Mesothelial cell of epicardium (in vitro differentiated cells): ENCODE measurements at regions not wholly inside any gene's neighbourhood (a gene's known extent, or its start where the extent isn't known, plus 50 kb on each side); places are given as distances from the start of the nearest gene placed in this dataset.

Experiments
- DNase-seq, 2 experiments: peaks; one replicate each; pipeline ENCODE4 v3.0.0; 2021; ENCODE audit warnings: low spot score in 2 of 2; ENCODE audit not compliant: unreplicated experiment in 2 of 2
- H3K27ac Mint-ChIP-seq: 2 replicates; pipeline ENCODE4 v1.8.0; 2021; ENCODE audit warnings: mixed read lengths
- H3K27me3 Mint-ChIP-seq: 2 replicates; pipeline ENCODE4 v1.8.0; 2021; ENCODE audit warnings: low read depth, mixed read lengths
- H3K36me3 Mint-ChIP-seq: 2 replicates; pipeline ENCODE4 v1.8.0; 2021; ENCODE audit warnings: mixed read lengths
- H3K4me1 Mint-ChIP-seq: 2 replicates; pipeline ENCODE4 v1.8.0; 2021; ENCODE audit warnings: mixed read lengths
- H3K4me3 Mint-ChIP-seq: 2 replicates; pipeline ENCODE4 v1.8.0; 2021; ENCODE audit warnings: mild to moderate bottlenecking, moderate library complexity, mixed read lengths
- H3K9me3 Mint-ChIP-seq: 2 replicates; pipeline ENCODE4 v1.8.0; 2021; ENCODE audit warnings: mixed read lengths
- TF ChIP-seq, protein P1 (sequence below): fragments of 200-600 bp; sonication (generic); IDR thresholded peaks from one replicate; pipeline ENCODE4 v1.5.0; 2021; ENCODE audit warnings: antibody characterized with exemption; ENCODE audit not compliant: unreplicated experiment

DNA sequence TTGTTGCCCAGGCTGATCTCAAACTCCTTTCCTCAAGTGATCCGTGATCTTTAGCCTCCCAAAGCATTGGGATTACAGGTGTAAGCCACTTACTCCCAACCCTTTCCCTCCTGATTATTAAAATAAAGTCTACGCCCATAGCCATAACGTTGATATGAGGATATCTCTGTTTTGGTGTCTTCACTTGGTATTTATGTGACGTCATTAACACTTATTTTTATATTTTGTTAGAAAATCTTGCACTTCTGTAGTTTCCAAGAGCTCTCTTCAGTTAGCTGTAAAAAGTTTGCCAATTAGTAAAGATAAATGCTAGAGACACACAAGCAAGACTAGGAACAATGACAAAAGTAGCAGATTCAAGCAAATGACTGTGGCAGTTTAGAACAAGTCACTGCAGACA, 115.6 kb upstream of the HSF2 start:
- DNase-seq: no peak
- Mint-ChIP-seq H3K9me3 (no peaks in the 10 kb centered on the region), H3K4me1 (peaks cover 5% of the 10 kb centered on the region), H3K27me3 (peaks cover 1% of the 10 kb centered on the region), H3K36me3 (no peaks in the 10 kb centered on the region), H3K4me3 (no peak overlapping the region), H3K27ac (no peak overlapping the region)
- TF ChIP-seq, protein P1, sequence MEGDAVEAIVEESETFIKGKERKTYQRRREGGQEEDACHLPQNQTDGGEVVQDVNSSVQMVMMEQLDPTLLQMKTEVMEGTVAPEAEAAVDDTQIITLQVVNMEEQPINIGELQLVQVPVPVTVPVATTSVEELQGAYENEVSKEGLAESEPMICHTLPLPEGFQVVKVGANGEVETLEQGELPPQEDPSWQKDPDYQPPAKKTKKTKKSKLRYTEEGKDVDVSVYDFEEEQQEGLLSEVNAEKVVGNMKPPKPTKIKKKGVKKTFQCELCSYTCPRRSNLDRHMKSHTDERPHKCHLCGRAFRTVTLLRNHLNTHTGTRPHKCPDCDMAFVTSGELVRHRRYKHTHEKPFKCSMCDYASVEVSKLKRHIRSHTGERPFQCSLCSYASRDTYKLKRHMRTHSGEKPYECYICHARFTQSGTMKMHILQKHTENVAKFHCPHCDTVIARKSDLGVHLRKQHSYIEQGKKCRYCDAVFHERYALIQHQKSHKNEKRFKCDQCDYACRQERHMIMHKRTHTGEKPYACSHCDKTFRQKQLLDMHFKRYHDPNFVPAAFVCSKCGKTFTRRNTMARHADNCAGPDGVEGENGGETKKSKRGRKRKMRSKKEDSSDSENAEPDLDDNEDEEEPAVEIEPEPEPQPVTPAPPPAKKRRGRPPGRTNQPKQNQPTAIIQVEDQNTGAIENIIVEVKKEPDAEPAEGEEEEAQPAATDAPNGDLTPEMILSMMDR: no peak

DNA sequence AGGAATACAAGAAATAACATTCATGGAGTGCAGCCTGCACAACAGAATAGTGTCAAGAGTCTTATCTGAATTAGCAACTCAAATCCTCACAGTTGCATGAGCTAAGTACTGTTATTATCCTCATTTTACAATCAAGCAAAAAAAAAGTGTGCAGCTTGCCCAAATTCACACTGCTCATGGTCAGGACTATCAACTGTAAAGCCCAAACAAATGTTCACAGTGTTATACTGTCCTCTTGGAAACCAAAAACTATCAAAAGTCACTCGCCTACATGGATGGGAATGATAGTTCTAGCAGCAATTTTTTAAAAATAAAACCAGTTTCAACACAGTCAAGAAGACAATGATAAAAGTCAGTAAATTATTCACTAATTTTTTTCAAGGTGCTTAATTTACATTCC, 114.6 kb upstream of the HSF2 start:
- Mint-ChIP-seq H3K9me3 (no peaks in the 10 kb centered on the region), H3K4me3 (no peak overlapping the region), H3K36me3 (no peaks in the 10 kb centered on the region), H3K4me1 (peaks cover 5% of the 10 kb centered on the region), H3K27me3 (no peaks in the 10 kb centered on the region), H3K27ac (no peak overlapping the region)
- DNase-seq: no peak
- TF ChIP-seq, protein P1: no peak

DNA sequence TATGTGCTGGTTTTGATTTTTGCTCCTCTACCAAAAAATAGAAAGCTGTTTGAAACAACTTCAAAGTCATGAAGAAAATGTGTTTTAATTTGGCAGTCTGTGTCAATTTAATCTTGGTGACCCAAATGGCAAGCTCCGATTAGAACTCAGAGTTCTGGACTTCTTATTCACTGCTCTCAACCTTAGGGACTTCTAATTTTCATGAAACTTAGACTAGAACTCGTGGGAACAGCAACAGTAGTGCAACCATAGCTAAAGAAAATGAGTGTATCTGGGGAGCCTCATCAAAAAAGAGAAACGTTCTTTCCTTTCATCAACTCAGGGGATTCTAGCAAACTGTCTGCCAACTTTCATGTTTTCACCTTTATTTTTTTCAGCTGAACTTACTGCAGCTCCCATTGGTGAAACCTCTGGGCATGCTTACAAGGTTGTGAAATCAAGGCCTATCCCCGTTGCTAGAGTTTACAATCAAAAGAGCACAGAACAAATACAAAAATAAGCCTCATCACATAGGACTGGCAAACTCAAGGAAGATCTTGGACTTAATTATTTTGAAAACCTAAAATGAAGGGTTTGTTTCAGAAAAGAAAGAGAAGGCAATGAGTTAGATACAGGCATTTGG, 114.0 kb upstream of the HSF2 start:
- no peak overlapping the region for H3K27ac Mint-ChIP-seq
- H3K27me3 Mint-ChIP-seq: no peaks in the 10 kb centered on the region
- peaks cover 5% of the 10 kb centered on the region for H3K4me1 Mint-ChIP-seq
- H3K36me3 Mint-ChIP-seq: no peaks in the 10 kb centered on the region
- TF ChIP-seq, protein P1: no peak
- DNase-seq: no peak
- H3K4me3 Mint-ChIP-seq: no peak overlapping the region
- no peaks in the 10 kb centered on the region for H3K9me3 Mint-ChIP-seq

DNA sequence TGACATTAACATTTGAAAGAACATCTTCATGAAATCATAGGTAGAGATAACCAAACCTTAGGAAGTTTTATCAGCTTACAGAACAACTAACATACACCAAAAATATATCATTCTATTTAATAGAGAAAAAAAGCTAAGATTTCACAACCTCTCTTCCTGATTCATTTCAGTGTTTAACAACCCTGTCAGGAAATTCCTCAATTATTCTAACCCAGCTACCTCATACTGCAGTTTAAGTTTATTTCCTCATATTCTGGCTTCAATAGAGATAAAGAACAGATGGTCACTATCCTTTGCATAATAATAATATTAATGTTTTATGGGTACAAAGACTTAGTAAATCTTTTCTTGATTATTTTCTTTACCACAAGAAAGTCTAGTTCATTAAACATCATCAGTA, 112.9 kb upstream of the HSF2 start:
- H3K36me3 Mint-ChIP-seq: no peaks in the 10 kb centered on the region
- no peak overlapping the region for H3K27ac Mint-ChIP-seq
- H3K4me1 Mint-ChIP-seq: peaks cover 5% of the 10 kb centered on the region
- H3K9me3 Mint-ChIP-seq: no peaks in the 10 kb centered on the region
- H3K27me3 Mint-ChIP-seq: no peaks in the 10 kb centered on the region
- no peak for DNase-seq
- H3K4me3 Mint-ChIP-seq: no peak overlapping the region
- TF ChIP-seq, protein P1: no peak

DNA sequence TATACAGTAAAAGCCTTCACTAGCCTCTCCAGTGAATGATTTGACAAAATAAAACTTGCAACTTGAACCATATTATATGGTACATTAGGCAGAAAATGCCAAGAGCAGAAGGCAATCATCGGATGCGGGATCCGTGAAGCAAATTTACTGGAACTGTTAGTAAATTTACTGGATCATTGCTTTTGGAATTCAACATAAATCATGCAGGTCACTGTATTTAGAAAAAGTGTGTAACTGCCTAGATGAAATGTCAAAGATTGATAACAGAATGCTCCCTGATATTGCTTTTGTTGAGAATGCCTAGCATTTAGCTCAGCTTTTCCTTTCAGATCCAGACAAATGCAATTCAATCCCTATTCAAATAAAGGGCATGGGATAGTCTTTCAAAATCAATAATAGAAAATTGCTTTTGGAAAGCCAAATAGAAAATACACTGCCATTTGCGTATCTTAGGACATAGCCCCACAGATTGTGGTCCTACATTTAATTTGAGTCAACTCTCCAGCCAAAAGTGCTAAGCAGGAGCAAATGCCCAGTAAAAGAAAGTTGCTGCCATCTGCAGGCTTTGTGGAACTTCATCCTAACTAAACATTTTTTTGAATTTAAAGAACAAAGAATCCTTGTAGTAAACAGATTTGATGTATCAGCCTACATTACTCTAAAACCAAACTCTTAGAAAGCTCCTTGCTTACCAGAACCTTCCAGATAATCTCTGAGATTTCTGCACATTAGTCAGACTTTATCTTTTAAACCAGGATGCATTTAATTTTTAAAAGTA, 109.5 kb upstream of the HSF2 start:
- Mint-ChIP-seq H3K27ac (no peak overlapping the region), H3K4me3 (no peak overlapping the region), H3K27me3 (peaks cover 17% of the 10 kb centered on the region), H3K9me3 (no peaks in the 10 kb centered on the region), H3K36me3 (no peaks in the 10 kb centered on the region), H3K4me1 (peaks cover 5% of the 10 kb centered on the region)
- TF ChIP-seq, protein P1: no peak
- DNase-seq: no peak
